Neural crest cell (in vitro differentiated cells): ENCODE measurements at regions not wholly inside any gene's neighbourhood (a gene's known extent, or its start where the extent isn't known, plus 50 kb on each side); places are given as distances from the start of the nearest gene placed in this dataset.

Source experiments
- DNase-seq: peaks from one replicate; pipeline ENCODE4 v3.0.0; 2021; ENCODE audit warnings: low read depth, mixed read lengths, low spot score
- H3K27ac Mint-ChIP-seq: one replicate; pipeline ENCODE4 v1.8.0; 2021; ENCODE audit warnings: mild to moderate bottlenecking, mixed read lengths; ENCODE audit not compliant: unreplicated experiment
- H3K27me3 Mint-ChIP-seq: 2 replicates; pipeline ENCODE4 v1.8.0; 2021; ENCODE audit warnings: low read depth, mild to moderate bottlenecking, mixed read lengths
- H3K36me3 Mint-ChIP-seq: 2 replicates; pipeline ENCODE4 v1.8.0; 2021; ENCODE audit warnings: low read depth, mild to moderate bottlenecking, mixed read lengths
- H3K4me1 Mint-ChIP-seq: 2 replicates; pipeline ENCODE4 v1.8.0; 2021; ENCODE audit warnings: mixed read lengths
- H3K4me3 Mint-ChIP-seq: one replicate; pipeline ENCODE4 v1.8.0; 2021; ENCODE audit warnings: mild to moderate bottlenecking, mixed read lengths
- H3K9me3 Mint-ChIP-seq: 2 replicates; pipeline ENCODE4 v1.8.0; 2021; ENCODE audit warnings: mixed read lengths
- TF ChIP-seq, protein P1 (sequence below): fragments of 200-600 bp; sonication (generic); conservative IDR thresholded peaks from 2 replicates; pipeline ENCODE4 v1.5.0; 2021; ENCODE audit warnings: antibody characterized with exemption, mild to moderate bottlenecking

DNA sequence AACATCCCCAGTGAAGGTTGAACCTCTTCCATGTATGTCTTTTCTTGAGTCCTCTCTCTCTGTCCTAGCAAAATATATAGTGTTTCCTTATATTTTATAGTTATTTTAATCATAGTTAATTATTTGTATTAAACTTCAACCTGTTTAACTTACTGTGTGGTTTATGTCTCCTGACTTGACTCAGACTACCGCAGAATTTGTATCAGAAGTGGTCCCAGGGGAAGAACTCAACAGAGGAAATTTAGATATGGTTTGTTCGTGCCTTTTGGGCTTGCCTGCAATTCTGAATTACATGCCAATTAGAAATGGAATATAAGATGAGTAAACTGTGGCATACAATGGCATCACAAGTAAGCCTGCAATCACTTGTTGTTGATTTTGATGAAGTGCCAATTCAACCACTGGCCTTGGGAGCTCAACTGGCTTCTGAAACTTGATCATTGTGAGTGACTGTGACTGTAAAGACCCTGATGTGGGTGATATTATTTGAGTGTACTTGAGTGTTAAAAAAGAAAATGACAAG is 1459.5 kb upstream of the PCDH20 start:
- peaks cover 5% of the 10 kb centered on the region for H3K36me3 Mint-ChIP-seq
- TF ChIP-seq, protein P1, sequence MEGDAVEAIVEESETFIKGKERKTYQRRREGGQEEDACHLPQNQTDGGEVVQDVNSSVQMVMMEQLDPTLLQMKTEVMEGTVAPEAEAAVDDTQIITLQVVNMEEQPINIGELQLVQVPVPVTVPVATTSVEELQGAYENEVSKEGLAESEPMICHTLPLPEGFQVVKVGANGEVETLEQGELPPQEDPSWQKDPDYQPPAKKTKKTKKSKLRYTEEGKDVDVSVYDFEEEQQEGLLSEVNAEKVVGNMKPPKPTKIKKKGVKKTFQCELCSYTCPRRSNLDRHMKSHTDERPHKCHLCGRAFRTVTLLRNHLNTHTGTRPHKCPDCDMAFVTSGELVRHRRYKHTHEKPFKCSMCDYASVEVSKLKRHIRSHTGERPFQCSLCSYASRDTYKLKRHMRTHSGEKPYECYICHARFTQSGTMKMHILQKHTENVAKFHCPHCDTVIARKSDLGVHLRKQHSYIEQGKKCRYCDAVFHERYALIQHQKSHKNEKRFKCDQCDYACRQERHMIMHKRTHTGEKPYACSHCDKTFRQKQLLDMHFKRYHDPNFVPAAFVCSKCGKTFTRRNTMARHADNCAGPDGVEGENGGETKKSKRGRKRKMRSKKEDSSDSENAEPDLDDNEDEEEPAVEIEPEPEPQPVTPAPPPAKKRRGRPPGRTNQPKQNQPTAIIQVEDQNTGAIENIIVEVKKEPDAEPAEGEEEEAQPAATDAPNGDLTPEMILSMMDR = no peak
- H3K4me1 Mint-ChIP-seq = no peaks in the 10 kb centered on the region
- H3K27me3 Mint-ChIP-seq = no peaks in the 10 kb centered on the region
- H3K27ac Mint-ChIP-seq = no peak overlapping the region
- H3K9me3 Mint-ChIP-seq = peaks cover 7% of the 10 kb centered on the region
- no peak for DNase-seq
- no peak overlapping the region for H3K4me3 Mint-ChIP-seq

DNA sequence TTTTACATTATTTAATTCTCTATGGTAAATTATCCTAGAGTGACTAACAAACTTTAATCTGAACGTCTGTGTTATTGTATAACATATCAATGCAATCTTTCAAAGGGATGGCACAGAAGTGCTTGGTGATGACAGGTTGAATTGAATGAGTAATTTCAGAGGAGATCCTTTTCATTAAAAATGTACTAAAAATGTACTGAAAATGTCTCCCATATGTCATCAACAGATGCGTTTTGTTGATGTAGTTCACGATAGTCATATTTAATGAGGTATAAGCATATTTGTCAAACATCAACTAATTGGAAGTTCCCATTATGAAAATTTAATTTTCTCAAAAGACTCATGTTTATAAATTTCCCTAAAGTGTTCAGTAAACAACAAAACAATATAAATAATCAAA is 1434.7 kb upstream of the PCDH20 start:
- Mint-ChIP-seq H3K27ac (no peak overlapping the region), H3K27me3 (no peaks in the 10 kb centered on the region), H3K36me3 (no peaks in the 10 kb centered on the region), H3K9me3 (peaks cover 2% of the 10 kb centered on the region), H3K4me3 (no peak overlapping the region), H3K4me1 (no peaks in the 10 kb centered on the region)
- TF ChIP-seq, protein P1 = no peak
- DNase-seq = no peak

DNA sequence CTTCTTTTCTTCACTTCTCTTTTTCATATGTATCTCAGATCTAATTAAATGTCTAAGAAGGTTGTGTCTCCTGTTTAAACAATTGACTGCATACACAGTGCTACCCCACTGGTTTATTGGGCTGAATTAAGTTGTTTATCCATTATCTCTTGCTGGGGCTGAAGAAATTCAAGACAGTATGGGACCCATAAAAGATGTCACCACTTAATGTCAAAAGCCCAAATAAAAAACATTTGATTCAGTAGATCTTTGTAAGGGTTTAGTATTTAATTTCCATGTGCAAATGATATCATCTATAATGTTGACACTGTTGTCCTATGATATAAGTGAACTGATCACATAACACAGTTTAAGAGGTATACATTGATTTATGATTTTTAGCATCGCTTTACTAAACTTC is 1431.9 kb upstream of the PCDH20 start:
- no peak overlapping the region for H3K4me3 Mint-ChIP-seq
- TF ChIP-seq, protein P1 = no peak
- H3K27ac Mint-ChIP-seq = no peak overlapping the region

DNA sequence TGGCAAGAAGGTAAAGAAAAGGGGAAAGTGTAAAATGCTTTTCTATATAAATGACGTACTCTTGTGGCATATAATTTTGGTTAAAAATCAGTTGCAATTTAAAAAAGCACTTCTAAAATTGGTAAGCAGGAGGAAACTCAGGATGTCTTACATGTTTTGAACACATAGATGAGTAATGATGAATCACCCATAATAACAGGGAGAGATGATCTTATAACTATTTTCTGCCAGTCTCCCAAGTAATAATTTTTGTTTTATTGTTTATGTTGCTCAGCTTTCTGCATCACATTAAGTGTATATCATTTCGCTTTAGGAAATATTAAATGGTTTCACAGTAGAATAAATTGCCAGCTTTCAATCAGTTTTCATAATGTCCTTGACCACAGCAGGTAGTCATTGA is 1430.7 kb upstream of the PCDH20 start:
- Mint-ChIP-seq H3K36me3 (no peaks in the 10 kb centered on the region), H3K4me1 (no peaks in the 10 kb centered on the region), H3K27me3 (no peaks in the 10 kb centered on the region), H3K4me3 (no peak overlapping the region), H3K9me3 (no peaks in the 10 kb centered on the region), H3K27ac (no peak overlapping the region)
- DNase-seq = no peak
- TF ChIP-seq, protein P1 = no peak

More for the DNA sequence above, 1431.9 kb upstream of the PCDH20 start:
- Mint-ChIP-seq H3K9me3 (no peaks in the 10 kb centered on the region), H3K36me3 (no peaks in the 10 kb centered on the region), H3K27me3 (no peaks in the 10 kb centered on the region), H3K4me1 (no peaks in the 10 kb centered on the region)
- DNase-seq = no peak

DNA sequence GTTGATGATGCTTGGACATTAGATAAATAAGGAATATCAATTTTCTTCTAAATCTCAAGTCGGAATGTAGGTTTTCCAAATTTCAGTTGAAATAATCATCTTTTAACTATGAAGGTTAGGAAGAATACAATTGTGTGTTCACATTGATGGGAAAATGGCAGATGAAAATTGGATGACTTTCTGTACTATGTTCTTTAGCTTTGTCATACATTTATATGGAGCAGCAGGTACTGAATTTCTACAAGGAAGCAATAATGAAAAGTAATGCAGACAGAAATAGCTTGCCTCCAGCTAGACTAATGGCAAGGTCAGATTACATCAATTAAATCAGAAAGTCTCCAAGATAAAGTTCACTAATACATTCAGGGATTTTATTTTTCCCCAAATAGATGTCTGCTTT is 1423.7 kb upstream of the PCDH20 start:
- no peak for DNase-seq
- TF ChIP-seq, protein P1 = no peak
- Mint-ChIP-seq H3K4me1 (no peaks in the 10 kb centered on the region), H3K4me3 (no peak overlapping the region), H3K27ac (no peak overlapping the region), H3K9me3 (no peaks in the 10 kb centered on the region), H3K36me3 (no peaks in the 10 kb centered on the region), H3K27me3 (no peaks in the 10 kb centered on the region)

DNA sequence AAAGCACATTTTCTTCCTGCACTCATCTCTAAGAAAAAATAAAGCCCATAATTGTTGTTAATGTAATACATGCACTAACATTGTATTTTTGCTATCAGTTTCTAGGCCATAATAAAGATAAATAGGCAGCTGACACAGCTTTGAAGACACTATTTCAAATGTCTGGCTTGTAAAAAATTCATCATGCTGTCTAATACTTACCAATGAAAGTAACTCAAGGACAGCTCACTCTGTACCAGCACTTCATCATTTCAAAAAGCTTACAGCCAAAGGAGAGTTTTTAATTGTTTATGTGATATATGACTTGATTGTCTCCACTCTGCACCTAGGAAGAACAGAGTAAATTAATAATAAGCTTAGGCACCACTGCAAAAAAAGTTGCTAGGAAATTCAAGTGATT is 1423.3 kb upstream of the PCDH20 start:
- Mint-ChIP-seq H3K36me3 (no peaks in the 10 kb centered on the region), H3K4me1 (no peaks in the 10 kb centered on the region), H3K27ac (no peak overlapping the region), H3K27me3 (no peaks in the 10 kb centered on the region), H3K9me3 (no peaks in the 10 kb centered on the region), H3K4me3 (no peak overlapping the region)
- TF ChIP-seq, protein P1 = no peak
- no peak for DNase-seq
